ENCODE measurements at regions not wholly inside any gene's neighbourhood (a gene's known extent, or its start where the extent isn't known, plus 50 kb on each side); places are given as distances from the start of the nearest gene placed in this dataset.

GRCh38 chr1:98478121-98478520 is 183.4 kb upstream of the SNX7 start:
- DNase-seq: no peak

- DNase-seq: no peak
Observed at GRCh38 chr1:98472878-98473277, 188.6 kb upstream of the SNX7 start.

- no peak for DNase-seq
Observed at GRCh38 chr1:98471633-98472032, 189.9 kb upstream of the SNX7 start.

- DNase-seq: peak; percentile 49
Observed at GRCh38 chr1:98468111-98468717, 193.3 kb upstream of the SNX7 start.

- no peak for DNase-seq
Observed at GRCh38 chr1:98467586-98467985, 193.9 kb upstream of the SNX7 start.

GRCh38 chr1:98467122-98467521 is 194.4 kb upstream of the SNX7 start:
- DNase-seq: no peak

- no peak for DNase-seq
Observed at GRCh38 chr1:98461873-98462385, 199.6 kb upstream of the SNX7 start.

- DNase-seq: no peak
Observed at GRCh38 chr1:98460136-98460535, 201.4 kb upstream of the SNX7 start.

- DNase-seq: no peak
Observed at GRCh38 chr1:98459486-98459870, 202.0 kb upstream of the SNX7 start.

GRCh38 chr1:98458511-98459485 is 202.7 kb upstream of the SNX7 start:
- DNase-seq: no peak

- no peak for DNase-seq
Observed at GRCh38 chr1:98457248-98457647, 204.3 kb upstream of the SNX7 start.

- no peak for DNase-seq
Observed at GRCh38 chr1:98454666-98455065, 206.9 kb upstream of the SNX7 start.

- no peak for DNase-seq
Observed at GRCh38 chr1:98453066-98453465, 208.5 kb upstream of the SNX7 start.

GRCh38 chr1:98452162-98452561 is 209.4 kb upstream of the SNX7 start:
- no peak for DNase-seq

GRCh38 chr1:98441281-98441680 is 220.2 kb upstream of the SNX7 start:
- DNase-seq: no peak

GRCh38 chr1:98439471-98439870 is 222.1 kb upstream of the SNX7 start:
- DNase-seq: no peak

- DNase-seq: no peak
Observed at GRCh38 chr1:98437540-98437939, 224.0 kb upstream of the SNX7 start.

- DNase-seq: no peak
Observed at GRCh38 chr1:98437011-98437410, 224.5 kb upstream of the SNX7 start.

- no peak for DNase-seq
Observed at GRCh38 chr1:98429965-98430443, 231.5 kb upstream of the SNX7 start.

- no peak for DNase-seq
Observed at GRCh38 chr1:98428864-98429263, 232.7 kb upstream of the SNX7 start.

GRCh38 chr1:98427664-98428063 is 233.9 kb upstream of the SNX7 start:
- DNase-seq: no peak

GRCh38 chr1:98426092-98426491 is 235.4 kb upstream of the SNX7 start:
- no peak for DNase-seq

GRCh38 chr1:98422816-98423215 is 238.7 kb upstream of the SNX7 start:
- DNase-seq: no peak

- no peak for DNase-seq
Observed at GRCh38 chr1:98421085-98421435, 240.5 kb upstream of the SNX7 start.

All from CD4-positive, alpha-beta T cell treated with Interleukin-10 for 1 hour (primary cell).